Hepatic stellate cell (primary cell): ENCODE measurements at regions not wholly inside any gene's neighbourhood (a gene's known extent, or its start where the extent isn't known, plus 50 kb on each side); places are given as distances from the start of the nearest gene placed in this dataset.
A peak's percentile ranks its signal among the peaks of the same experiment; 100 is the strongest.

ENCODE experiments used
- DNase-seq: peaks from one replicate; pipeline ENCODE4 v3.0.0; 2011; ENCODE audit warnings: low spot score

DNA sequence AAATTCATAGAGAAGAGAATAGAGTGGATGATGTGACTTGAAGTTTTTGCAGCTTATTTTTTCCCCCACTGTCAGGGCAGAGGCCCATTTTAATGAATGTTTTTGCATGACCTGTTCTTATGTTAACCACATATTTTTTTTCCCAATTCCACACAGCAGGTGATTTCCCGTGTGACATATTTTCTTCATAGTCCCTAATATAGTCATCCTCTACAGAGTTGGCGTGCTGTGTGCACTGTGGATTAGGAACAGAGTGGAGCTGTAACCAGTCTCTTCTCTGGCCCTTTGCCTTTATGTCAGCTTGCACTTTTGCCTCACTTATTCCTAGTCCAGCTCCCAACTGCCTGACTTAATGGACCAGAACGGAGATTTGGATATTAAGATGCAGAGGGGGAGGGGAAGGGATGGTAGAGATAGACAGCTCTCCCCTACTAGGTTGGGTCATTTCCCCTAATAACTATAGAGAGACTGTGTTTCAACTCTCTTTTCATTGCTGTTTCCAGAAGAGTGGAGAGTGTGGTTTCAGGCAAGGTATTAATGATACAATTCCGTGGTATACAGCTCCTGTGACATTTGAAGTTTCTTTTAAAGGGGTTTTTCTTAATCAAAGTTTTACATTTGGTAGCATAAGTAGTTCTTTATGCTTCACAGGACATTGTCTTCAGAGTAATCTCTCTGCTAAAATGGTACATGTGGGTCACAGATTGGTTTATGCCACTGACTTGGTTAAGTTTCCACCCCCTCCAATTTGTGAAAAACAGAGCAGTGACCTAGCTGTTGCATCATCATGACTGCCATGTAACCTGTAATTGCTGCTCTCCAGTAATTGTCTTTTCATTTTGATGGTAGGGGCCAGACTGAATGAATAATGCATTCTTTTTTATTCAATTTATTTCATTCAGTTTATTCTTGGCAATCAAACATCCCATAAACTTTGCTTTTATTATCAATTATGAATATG is 161.3 kb downstream of the HAUS1 start:
- no peak for DNase-seq

DNA sequence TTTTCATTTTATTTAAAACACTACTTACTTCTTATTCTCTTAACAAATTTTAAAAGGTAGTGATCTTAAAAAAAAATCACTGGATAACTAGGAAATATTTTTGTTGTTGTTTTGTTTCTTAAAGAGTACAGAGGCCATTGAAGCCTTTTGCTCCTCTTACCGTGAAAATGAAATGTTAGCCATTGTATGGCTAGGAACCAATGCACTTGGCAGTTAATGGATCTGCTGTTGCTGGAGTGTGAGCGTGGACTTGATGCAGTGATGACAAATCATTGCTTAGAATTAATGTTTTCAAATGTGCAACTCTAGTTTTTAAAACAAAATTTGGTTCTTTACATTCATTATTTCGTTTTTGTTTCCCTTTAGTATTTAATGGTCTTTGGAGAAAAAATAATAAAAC is 162.3 kb downstream of the HAUS1 start:
- DNase-seq = no peak

DNA sequence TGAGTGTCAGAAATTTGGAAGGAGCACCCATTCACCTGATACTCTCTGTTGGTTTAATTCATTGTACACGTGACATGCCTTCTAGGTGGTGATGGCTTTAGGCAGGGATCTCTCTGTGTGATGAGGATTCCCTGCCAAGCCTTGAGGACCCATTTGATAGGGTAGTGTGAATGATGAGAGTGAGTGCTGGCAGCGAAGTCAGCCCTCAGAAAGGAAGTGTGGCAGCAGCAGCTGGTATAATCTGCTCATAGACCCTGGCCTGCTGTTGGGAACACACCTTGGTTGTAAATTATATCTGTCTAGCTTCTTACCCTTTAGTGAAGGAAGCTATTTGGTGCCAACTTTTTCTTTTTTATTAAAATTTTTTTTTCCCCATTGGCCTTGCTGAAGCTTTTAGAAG is 164.5 kb downstream of the HAUS1 start:
- no peak for DNase-seq

GRCh38 chr18:46269275-46269674 is 165.1 kb downstream of the HAUS1 start:
- no peak for DNase-seq

DNA sequence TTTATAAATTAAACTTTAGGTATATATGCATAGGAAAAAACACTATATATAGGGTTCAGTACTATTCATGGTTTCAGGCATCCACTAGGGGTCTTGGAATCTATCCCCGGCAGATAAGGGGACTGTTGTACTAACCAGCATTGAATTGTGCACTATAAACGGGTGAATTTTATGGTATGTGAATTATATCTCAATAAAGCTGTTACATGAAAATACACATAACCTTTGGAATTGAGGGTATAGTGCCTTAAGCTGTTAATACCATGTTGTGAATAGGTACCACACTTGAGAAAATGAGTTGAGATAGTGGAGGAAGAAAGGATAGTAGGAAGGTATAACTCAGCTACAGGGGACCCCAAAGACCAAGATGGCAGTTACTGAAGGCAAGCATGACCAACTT is 167.3 kb downstream of the HAUS1 start:
- DNase-seq = no peak

- DNase-seq = no peak
Observed at GRCh38 chr18:46273861-46274260, 169.7 kb downstream of the HAUS1 start.

DNA sequence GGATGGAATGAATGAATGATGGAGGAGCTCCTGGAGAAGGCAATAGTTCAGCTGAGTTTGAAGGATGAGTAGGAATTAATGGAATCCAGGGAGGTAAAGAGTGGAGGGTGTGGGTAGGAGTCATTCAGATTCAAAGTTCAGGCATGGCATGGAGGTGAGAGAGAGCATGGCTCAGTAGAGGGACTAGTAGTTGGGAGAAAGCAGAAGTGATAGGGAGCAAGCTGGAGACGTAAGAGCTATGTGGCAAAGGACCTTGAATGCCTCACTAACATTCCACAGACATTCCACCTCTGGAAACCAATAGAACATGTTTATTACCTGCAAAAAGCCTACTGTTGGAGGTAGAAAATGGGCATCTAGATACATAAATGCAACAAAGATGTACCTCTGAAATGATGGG is 170.1 kb downstream of the HAUS1 start:
- no peak for DNase-seq

DNA sequence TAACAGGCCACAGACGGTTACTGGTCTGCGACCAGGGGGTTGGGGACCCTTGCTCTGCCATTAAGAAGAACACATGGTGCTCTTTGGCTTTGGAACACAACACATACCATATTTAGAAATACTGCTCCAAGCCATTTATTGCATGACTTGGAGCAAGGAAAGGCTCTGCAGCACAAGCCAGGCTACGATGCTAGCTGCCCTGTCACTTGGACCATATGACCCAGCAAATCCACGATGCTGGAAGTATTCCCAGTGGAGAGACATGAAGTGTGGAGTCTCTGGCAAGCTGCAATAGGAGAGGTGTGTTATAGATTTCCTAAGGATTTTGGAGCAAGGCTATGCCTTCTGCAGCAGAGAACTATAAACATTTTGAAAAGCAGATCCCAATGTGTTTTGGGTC is 171.2 kb downstream of the HAUS1 start:
- DNase-seq = no peak

DNA sequence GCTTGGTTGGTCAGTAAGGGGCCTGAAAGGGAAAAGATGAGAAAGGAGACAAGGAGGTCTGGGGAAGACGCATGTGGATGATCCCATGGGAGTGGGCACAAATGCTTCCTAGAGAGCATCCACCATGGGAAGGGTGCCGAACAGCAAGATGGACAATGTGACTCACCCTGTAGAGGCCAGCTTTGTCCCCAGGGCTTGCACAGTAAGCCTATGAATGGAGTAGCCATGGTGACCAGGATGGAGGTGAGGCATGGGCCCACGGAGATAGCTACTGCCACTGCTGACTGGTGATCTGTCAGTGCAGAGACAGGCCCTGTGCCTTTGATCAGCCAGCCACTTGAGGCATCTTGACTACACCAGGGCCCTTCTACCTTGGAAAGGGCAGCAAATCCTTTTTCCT is 172.6 kb downstream of the HAUS1 start:
- DNase-seq = no peak

DNA sequence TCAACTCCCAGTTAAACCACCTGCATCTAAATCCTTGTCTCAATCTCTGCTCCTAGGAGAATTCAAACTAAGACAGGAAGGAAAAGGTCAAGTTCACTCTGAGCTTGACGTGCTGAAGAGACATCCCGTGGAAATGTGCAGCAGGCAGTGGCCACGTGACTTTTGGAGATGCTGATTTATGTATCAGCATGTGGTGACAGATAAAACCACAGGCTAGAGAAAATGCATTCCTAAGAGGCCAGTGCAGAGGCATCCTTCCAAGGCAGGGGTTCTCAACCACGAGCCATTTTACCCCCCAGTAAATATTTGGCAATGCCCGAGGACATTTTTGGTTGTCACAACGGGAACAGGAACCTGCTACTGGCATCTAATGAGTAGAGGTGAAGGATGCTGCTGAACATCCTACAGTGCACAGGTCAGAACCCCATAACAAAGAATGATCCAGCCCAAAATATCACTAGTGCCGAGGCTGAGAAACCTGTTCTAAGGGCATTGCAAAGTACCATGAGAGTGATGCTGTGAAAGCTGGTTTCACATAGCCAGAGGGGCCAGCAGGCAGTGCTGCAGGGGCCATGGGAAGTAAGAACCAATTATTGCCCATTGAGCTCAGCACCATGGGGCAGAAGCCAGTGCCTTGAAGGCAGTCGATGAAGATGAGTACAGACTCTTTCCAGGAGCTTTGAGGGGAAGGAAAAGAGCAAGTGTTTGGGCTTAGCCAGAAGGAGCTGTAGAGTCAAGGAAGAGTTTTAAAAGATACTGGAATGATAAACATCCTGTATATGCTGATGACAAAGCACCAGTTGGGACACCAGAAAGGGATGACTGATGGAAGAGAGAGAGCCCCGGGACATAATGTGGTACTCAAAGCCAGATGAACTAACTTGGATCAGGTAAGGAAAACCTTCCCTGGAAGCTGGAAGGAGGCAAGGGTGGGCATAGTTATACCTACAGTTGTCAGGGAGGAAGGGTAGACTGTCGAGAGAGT is 174.6 kb downstream of the HAUS1 start:
- peak; percentile 57 for DNase-seq

DNA sequence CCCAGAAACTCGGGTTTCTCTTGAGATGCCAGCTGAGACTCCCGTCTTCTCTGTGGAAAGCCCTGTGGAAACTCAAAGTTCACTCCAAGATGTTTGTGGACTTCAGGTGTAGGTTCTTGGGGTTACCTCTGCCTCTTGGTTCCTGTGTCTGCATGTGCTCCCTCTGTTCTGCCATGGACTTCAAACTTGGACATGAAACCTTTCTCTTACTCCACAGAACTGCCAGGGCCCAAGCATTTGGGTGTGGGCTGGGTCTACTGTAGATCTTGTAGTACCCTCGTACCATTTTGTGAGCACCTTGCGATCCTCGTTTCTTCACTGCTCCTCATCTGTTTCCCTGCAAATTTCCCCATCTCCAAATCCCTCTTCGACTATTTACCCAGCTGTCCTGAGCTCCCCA is 175.5 kb downstream of the HAUS1 start:
- DNase-seq = no peak

DNA sequence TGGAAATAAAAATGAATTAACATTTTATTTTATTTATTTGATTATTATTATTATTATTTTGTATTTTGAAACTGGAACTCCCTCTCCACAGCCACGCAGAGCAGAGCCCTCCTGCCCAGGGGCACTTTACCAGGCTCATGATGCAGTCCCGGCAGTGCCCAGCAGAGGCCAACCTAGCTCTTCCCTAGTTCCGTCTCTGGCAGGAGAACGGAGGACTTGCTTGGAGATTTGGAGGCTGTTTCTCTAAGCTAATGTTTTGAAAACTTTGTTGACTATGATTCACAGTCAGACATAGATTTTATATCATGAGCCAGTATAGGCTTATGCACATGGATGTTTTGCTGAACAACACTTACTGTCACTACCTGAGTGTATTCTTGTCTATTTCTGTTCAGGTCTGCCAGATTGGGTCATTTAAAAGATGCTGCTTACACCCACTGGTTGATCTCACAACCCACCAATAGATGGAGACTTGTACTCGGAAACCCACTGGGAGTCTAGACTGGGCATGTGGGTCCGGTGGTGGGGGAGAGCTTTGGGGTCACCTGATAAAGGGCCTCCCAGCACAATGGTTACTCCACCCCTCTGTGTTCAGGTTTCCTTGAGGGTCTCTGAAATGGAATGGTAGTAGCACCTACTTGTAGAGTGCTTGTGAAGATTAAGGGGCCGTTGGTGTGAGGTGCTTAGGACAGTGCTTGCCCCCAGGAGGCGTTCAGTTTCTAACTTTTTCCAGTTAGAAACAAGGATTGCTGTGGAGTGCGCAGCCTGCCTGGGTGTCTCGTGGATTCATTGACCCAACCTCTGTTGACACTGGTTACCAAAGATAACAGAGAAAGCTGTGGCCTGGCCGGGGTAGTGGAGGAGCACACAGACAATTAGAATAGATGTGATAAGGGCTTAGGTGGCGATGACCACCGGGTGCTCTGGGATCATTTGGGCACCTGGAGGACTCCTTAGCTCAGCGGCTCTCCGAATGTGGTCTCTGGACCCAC is 177.3 kb downstream of the HAUS1 start:
- DNase-seq = peak; percentile 66

DNA sequence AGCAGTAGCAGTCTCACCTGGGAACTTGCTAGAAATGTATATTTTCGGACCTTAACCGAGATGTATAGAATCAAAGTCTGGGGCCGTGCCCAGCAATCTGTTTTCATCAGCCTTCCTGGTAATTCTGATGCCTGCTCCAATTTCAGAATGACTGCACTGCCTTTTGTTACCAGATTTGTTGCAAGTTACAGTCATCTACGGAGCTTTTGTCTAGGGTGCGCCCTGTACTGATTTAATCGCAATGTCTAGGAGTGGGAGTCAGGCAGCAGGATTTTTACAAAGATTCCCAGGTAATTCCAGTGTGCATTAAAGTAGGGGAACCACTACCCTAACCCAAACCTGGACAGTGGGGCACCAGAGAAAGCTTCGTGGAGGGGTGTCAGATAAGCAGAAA is 178.0 kb downstream of the HAUS1 start:
- no peak for DNase-seq

DNA sequence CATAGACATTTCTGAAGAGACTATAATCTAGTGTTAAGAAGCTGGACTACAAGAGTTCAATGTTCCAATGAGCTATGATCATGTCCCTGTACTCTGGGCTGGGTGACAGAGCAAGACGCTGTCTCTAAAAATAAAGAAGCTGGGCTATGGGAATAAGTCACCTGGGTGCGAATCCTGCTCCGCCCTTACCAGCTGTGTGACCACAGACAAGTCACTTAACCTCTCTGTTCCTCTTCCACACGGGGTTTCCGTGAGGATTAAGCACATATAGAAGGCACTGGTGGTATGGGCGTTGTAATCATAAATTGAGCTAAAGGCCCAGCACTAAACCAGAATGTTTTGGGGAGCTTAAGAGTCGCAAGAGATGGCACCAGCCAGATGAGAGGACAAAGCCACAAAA is 178.5 kb downstream of the HAUS1 start:
- no peak for DNase-seq

DNA sequence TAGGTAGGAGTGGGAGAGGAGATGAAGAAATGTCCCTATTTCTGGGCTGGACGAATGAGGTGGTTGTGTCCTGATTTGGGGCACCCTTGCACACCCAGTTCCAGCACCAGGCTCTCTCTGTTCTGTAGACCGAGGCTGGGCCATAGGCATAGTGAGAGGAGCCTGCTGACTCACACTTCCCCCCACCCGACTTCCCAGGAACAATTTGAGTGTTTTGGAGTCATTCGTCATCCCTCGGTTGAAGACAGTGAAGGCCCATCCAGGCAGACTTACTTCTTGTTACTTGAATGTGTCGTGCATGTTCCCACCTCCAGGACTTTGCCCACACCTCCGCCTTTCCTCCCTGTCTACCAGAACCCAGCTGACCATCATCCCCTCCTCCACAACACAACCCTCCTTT is 179.1 kb downstream of the HAUS1 start:
- no peak for DNase-seq

- no peak for DNase-seq
Observed at GRCh38 chr18:46283895-46284295, 179.7 kb downstream of the HAUS1 start.

DNA sequence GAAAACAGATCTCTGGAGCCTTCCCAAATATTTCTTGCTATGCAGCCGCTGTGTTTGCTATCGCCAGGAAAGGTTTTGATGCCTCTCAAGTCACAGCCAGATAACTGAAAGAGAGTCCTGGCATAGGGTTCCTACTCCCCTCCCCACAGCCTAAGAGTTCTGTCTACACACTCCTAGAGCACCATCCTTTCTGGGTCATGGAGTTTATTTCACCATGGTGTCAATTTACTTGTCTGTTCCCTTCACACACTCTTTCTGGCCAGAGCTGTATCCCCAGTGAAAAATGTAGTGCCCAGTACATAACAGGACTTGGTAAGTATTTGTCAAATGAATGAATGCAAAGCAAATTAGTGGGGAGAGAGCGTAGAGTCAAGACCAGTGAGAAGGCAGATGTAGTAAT is 185.3 kb downstream of the HAUS1 start:
- no peak for DNase-seq

- DNase-seq = no peak
Observed at GRCh38 chr18:46289931-46290330, 185.7 kb downstream of the HAUS1 start.

GRCh38 chr18:46290440-46291020 is 186.3 kb downstream of the HAUS1 start:
- no peak for DNase-seq

GRCh38 chr18:46291149-46291548 is 187.0 kb downstream of the HAUS1 start:
- DNase-seq = no peak

- DNase-seq = no peak
Observed at GRCh38 chr18:46293742-46294181, 189.6 kb downstream of the HAUS1 start.
